ENCODE measurements at regions not wholly inside any gene's neighbourhood (a gene's known extent, or its start where the extent isn't known, plus 50 kb on each side); places are given as distances from the start of the nearest gene placed in this dataset.
A peak's percentile ranks its signal among the peaks of the same experiment; 100 is the strongest.

GRCh38 chr11:34564406-34564805 lies 50.8 kb upstream of the ELF5 start:
- no peak for DNase-seq

DNA sequence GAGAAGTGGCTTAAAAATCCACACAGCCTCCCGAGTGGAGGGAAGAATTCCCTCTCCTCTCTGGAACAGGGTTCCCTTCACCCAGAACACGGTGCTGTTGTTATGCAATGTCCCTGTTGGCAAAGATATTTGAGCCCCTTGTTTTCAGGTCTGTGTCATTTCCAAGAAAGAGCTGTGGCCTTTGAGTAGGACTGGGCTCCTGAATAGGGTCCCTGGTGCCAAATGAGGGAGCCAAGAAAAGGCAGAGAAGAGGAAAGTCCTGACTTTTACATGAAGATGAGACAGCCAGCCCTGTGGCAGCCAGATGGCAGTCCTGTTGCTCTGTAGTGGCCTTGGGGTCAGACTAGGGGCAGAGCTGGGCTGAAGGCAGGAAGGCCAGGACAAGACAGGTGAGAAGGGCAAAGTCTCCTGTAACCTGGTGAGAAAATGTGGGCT lies 51.2 kb upstream of the ELF5 start:
- no peak for DNase-seq

DNA sequence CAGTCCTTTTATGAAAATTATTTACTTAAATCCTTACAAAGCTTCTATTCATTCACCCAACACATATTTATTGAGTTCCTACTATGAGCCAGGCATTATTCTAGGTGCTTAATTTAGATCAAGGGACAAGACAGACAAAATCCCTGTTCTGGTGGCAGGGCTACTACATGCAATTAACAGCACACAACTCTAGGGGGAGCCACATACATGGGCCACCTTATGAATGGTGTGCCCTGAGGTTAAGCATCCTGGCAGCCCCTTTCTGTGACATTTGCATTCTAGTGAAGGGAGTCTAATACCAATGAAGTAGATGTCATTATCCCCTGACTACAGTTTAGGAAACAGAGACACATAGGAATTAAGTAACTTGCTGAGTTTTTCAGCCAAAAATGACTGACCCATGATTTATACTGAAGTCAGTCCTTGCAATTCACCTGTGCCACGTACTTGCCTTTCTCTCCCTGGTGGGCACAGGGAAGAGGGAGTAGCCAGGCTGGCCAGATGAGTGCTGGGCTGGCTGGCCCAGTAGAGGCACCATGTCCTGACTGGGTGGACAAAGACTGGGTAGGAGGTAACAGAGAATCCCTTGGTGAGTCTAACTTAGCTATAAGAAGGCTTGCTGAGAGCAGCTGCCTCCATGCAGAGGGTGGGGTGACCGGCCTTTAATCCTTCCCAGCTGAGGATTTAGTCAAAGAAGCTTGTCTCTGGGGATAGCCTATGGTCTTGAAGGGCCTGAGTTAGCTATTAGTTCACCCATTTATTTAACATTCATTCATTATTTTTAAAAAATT lies 52.0 kb upstream of the ELF5 start:
- DNase-seq, result peak; percentile 12

DNA sequence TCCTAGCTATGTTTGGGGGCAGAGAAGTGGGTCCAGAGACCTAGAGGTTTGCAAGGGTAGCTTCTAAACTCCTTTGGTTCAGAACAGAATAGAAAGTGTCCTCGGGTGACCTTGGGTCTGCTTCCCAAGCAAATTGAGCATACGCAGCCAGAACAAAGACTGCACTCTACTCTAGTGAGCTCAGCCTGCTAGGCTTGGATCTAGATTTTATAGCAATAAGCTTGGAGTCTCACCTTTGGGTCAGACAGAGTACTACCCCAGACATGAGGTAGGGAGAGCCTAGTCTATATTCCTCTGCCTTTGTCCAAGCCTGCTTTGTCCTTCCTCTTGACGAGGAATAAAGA lies 52.6 kb upstream of the ELF5 start:
- DNase-seq, result no peak

- DNase-seq, result no peak
These were observed 53.1 kb upstream of the ELF5 start for GRCh38 chr11:34566736-34567135.

DNA sequence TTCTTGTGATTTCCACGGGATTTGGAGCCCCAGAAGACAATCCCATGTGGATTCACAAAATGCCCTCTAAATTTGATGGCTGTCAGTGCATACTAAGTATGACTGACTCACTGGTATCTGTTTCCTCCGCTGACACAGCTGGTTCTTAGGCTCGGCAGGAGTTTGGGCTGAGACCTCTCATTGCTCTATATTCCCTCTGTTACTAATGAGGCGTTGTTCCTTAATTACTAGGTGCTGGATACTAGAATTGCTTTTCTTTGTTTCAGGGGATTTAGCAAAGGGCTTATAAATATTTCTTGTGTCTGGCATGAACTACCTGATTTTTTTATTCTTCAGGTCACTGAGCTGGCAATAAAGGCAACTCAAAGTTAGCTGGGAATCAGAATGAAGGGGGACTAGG lies 53.2 kb upstream of the EHF start:
- DNase-seq, result no peak

DNA sequence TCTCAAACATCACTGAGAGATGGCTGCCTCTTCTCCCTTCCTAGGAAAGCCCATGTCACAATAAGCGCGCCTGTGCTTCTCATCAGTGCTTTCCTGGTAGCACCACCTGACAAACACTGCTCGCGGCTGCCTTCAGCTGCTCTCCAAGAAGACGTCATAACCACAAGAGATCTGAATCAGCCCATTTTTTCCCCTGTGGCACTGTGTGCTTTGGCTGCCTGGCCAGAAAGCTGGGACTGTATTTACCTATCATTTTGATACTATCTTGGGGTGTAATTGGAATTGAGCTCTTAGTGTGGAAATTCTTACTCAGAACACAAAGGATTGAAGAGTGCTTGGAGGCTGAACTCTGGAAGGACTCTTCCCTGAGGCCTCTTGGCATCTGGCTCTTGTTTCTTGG lies 50.3 kb upstream of the EHF start:
- DNase-seq, result peak; percentile 17

Data from NCI-H2029 (cell line).